Neural progenitor cell (in vitro differentiated cells): ENCODE measurements at regions not wholly inside any gene's neighbourhood (a gene's known extent, or its start where the extent isn't known, plus 50 kb on each side); places are given as distances from the start of the nearest gene placed in this dataset.

Source experiments
- CTCF ChIP-seq: fragments of 200-600 bp; sonication (generic); IDR thresholded peaks from 2 replicates; pipeline ENCODE4 v1.5.1; 2017; ENCODE audit warnings: antibody characterized with exemption, mild to moderate bottlenecking
- EZH2 ChIP-seq: fragments of 200-600 bp; sonication (generic); IDR thresholded peaks from 2 replicates; pipeline ENCODE4 v1.6.1; 2017; ENCODE audit warnings: antibody characterized with exemption, mild to moderate bottlenecking, moderate library complexity
- EZH2phosphoT487 ChIP-seq: fragments of 200-600 bp; sonication (generic); IDR thresholded peaks from 2 replicates; pipeline ENCODE4 v1.6.1; 2017; ENCODE audit warnings: antibody characterized with exemption

DNA sequence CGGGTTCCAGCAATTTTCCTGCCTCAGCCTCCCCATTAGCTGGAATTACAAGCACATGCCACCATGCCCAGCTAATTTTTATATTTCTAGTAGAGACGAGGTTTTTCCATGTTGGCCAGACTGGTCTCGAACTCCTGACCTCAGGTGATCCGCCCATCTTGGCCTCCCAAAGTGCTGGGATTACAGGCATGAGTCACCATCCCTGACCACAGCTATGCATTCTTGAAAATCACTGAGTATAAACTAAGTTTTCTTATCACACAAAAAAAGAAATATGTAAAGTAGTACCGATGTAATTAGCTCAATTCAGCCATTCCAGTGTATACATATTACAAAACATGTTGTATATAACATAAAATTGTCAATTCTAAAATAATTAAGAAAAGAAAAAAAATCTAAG is 232.7 kb downstream of the MBD2 start:
- TF ChIP-seq CTCF (no peak), EZH2phosphoT487 (no peak), EZH2 (no peak)
